Transverse colon (tissue), 4 donors: ENCODE measurements at regions not wholly inside any gene's neighbourhood (a gene's known extent, or its start where the extent isn't known, plus 50 kb on each side); places are given as distances from the start of the nearest gene placed in this dataset.

ENCODE experiments used
- CTCF ChIP-seq, 5 experiments: fragments of 200-600 bp in 3 of 5; fragments of 450-650 bp in 2 of 5; sonication (generic) in 3 of 5; IDR thresholded peaks; 1 replicate in 2 of 5; 2 replicates in 3 of 5; pipeline ENCODE4 v1.5.1; 2016 to 2017; ENCODE audit warnings: antibody characterized with exemption in 5 of 5, inconsistent platforms in 3 of 5, mild to moderate bottlenecking in 2 of 5, moderate library complexity in 1 of 5
- EP300 ChIP-seq: sonication (generic); formaldehyde crosslinking; IDR thresholded peaks from one replicate; pipeline ENCODE4 v1.6.1; 2017; ENCODE audit warnings: antibody characterized with exemption, low read depth
- POLR2A ChIP-seq: fragments of 450-650 bp; IDR thresholded peaks from one replicate; pipeline ENCODE4 v1.6.1; 2016; ENCODE audit warnings: antibody characterized with exemption, mild to moderate bottlenecking, moderate library complexity
- POLR2AphosphoS5 ChIP-seq, 3 donors: sonication (generic); formaldehyde crosslinking; IDR thresholded peaks; one replicate each; pipeline ENCODE4 v1.6.1; 2016; ENCODE audit warnings: antibody characterized with exemption in 3 of 3

DNA sequence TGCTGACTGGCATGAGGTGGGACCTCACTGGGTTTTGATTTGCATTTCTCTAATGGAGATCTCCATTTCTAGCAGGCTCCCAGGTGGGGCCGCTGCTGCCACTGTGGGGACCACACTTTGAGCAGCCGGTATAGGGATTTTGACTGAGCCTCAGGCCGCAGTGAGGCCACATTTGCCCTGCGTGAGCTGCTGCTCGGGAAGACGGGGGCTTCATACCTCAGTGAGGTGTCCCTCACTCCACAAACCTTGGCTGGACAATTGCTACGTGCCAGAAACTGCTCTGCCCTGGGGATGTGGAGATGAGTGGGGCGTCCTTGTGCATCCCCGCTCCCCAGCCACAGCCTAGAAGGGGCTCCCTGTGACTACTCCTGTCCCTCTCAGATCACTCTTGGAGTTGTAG lies 134.3 kb downstream of the ANKRD60 start:
- no peak for TF ChIP-seq POLR2AphosphoS5 (IDR thresholded peaks at IDR 0.05)
- TF ChIP-seq POLR2A: no peak
- no peak for TF ChIP-seq EP300
- TF ChIP-seq CTCF (IDR thresholded peaks at IDR 0.05): no peak
